Suppressor macrophage treated with lipopolysaccharide for 1 hour (primary cell): ENCODE measurements at regions not wholly inside any gene's neighbourhood (a gene's known extent, or its start where the extent isn't known, plus 50 kb on each side); places are given as distances from the start of the nearest gene placed in this dataset.
A peak's percentile ranks its signal among the peaks of the same experiment; 100 is the strongest.
"Not testable (repeated sequence)": the region's sequence is repeated elsewhere in the genome, so short reads cannot be mapped to it uniquely, and the experiment has no call there.

Experiments used
- DNase-seq, 3 donors: peaks; one replicate each; pipeline ENCODE4 v3.0.0-alpha.2; 2020 to 2022

- DNase-seq = no peak
Observed at GRCh38 chr5:54820346-54821134, 164.9 kb downstream of the ESM1 start.

DNA sequence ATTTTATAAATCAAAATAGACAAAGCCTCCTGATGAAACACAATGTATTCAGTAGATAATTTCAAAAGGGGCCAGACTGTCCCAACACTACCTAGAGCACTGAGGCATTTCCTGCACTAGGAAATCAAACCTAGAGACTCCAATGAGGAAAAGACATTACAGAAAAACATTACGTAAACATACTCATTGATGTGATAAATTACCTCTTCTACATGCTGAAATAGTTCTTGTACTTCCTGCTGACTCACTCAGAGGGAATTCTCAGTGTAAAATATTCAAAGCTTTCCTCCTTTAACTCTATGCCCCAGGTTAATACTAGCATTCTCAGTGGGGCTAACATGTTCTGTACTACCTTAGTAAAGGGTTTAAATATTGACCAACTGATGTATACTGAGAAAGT, 178.0 kb downstream of the ESM1 start:
- DNase-seq = peak in 2 of 3 donors; percentile 28 to 36

DNA sequence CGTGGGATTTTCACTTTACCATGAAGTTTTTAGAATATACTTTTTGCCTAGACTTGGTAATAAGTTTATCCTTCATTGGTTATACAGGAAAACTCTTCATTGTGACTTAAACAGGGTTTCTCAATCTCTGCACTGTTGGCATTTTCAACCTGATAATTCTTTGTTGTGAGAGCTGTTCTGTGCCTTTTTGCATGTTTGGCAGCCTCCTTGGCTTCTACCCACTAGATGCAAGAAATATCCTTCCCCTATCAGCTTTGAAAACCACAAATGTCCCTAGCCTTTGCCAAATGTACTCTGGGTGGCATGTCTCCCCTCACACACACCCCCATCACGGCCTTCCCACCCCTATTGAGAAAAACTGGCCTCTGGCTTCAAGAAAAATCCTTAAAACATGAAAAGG, 180.9 kb downstream of the ESM1 start:
- no peak for DNase-seq

GRCh38 chr5:54804086-54804485, 181.3 kb downstream of the ESM1 start:
- no peak for DNase-seq

DNA sequence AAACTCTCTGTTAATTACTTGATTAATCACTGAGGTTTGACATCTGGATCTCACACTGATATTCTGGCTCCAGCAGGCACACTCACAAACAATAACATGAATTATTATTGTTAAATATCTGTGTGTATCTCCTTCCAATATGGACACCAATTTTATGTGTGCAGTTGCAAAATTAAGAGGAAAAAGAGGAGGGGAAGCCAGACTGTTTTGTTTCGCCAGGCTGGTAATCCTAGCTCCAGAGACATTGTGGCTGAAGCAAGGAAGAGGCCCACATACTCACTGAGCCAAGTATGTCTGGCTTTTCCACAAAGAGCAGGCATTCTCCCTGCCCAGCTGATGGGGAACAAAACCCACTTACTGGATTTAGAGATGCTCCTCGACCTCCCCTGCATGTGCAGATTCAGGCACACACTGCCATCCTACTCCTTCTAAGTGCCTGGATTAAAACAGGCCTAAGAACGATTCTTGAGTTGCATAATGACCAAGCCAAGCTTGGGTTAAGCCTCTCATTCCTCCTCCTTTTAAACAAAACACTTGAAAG, 181.9 kb downstream of the ESM1 start:
- no peak for DNase-seq

DNA sequence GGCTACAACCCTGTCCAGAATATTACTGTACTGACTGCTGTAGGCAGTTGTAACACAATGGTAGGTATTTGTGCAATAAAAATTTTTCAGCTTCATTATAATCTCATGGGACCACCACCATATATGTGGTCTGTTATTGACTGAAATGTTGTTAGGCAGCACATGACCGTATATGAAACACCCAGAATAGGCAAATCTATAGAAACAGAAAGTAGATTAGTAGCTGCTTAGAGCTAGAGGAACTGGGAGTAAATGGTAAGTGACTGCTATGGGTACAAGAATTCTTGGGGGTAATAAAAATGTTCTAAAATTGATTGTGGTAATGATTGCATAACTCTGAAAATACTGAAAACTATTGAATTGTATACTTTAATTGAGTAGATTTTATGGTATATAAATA, 185.7 kb downstream of the ESM1 start:
- DNase-seq = no peak

- no peak for DNase-seq
Observed at GRCh38 chr5:54795777-54796176, 189.6 kb downstream of the ESM1 start.

GRCh38 chr5:54795284-54795683, 190.1 kb downstream of the ESM1 start:
- no peak for DNase-seq

DNA sequence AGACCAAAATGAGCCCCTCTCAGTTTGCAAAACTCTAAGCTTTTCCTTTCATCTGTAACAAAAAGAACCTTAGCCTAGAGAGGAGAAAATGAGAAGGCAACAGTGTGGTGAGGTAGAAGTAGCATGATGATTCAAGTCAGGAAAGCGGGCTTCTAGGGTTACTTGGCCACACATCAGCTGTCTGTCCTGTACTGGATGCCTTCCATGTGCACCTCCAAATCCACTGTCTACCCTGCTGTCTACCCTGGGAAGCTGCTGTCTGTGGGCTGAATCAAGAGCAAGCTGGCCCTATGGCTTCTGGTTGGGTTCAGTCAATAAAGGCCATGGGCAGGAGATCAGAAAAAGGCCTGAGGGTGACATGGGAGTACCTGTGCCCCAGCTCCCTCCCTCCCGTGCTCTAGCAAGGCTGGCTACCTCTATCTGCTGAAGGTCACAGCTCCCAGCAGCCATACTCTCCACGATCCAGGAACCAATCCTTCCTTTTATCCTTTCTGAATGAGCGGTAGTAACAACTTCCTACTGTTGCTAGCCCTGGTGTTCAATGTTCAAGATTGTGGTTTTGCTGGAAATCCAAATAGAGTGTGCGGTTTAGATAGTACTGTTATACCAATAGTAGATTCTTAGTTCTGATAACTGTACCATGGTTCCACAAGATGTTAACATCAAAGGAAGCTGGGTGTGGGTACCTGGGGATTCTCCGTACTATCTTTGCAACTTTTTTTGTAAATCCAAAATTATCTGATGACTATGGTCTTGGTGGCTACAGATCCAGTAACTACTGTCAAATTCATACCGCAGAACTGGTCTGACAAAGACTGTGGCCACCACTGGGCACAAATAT, 191.0 kb downstream of the ESM1 start:
- DNase-seq = no peak

DNA sequence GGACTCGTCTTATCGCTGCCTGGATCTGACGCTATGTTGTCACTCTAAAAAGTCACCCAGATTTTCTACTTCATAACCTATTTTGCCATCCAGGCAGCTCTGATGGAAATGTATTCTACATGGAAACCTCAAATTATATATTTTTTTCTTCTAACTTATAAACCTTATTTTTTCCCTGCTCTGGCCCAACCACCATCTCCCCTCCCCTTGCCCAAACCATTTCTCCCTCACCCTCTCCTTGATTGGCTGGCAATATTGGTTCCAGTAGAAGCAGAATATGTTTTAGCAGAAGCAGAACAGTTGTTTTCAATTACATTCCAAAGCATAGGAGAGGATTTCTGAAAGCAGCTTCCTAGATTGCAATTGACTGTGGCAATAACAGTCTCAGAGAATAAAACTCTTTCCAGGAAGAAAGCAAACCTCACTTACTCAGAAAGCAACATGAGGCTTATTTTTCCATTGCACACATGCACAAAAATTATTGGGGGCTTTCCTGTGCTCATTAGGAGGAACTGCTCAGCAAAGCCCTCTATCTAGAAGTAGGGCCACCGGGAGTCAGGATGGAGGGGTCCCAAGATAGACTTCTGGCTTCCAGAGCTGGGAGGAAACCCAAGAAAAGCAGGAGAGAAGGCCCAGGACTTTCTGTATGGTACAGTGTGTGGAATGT, 191.8 kb downstream of the ESM1 start:
- DNase-seq = no peak

- no peak for DNase-seq
Observed at GRCh38 chr5:54792611-54793404, 192.6 kb downstream of the ESM1 start.

GRCh38 chr5:54787910-54788309, 197.5 kb downstream of the ESM1 start:
- not testable (repeated sequence) for DNase-seq

DNA sequence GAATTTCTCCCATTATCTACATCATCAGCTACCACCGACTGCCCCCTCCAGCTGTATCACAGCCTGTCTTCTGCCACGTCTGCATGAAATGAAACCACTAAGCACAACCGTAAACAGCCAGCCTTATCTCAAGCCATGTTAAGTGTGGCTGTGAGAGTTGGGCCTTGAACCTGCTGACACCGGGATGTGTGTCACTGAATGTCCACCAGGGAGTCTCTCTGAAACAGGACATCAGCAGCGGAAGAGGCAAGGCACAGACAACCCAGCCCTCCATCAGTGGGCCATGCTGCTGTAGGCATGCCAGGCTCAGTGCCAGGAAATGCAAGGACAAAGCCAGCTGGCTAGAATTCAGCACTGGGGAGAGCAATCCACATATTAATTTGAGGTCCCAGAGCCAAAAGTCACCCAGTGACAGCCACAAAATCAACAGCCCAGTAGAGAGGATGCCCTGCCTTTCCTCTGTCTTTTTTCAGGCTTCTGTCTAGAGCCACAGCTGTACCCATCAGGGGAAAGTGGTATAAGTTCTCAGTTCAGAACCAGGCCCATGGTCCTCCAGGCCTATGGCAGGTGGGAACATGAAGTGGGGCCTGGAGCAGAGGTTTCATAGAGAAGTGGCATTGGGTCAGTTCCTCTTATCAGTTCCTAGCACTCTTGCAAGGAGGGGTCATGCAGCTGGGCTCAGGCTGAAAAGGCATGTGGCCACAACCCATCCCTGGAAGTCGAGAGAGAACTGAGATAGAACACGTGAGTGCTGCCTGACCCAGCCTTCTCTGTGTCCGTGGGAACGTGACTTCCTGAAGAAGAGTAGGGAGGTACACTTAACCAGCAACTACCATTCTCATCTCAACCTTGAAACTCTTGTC, 199.4 kb downstream of the ESM1 start:
- DNase-seq = peak; percentile 26 to 51 (median 45)

DNA sequence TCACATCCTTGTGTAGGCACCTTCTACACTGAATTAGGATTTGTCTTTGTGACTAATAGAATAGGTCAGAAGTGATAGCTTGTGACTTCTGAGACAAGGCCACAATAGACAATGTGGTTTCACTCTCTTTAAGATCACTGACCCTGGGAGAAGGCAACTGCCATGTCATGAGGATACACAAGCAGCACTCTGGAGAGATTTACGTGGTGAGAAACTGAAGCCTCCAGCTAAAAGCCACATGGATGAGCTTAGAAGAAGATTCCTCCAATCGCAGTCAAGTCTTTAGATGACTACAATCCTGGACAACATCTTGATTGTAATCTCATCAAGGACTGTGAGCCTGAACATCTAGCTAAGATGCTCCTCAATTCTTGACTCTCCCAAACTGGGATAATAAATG, 206.6 kb downstream of the ESM1 start:
- DNase-seq = no peak

DNA sequence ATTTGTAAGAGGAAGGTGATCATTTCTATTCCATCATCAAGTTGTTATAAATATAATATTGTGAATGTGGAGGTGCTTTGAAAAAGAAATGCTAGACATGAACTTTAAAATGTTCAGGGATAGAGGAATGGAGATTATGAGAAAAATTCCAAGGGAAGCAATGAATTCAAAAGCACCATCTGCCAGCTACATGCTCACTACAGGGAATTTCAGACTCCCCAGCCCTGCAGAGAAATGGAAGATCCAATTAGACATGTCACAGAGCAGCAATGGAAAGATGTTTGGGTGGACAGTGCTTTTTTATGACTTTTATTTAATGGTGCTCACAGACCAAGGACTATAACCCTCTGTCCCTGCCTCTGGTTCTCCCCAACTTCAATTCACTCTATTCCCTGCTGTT, 209.7 kb downstream of the ESM1 start:
- DNase-seq = no peak

DNA sequence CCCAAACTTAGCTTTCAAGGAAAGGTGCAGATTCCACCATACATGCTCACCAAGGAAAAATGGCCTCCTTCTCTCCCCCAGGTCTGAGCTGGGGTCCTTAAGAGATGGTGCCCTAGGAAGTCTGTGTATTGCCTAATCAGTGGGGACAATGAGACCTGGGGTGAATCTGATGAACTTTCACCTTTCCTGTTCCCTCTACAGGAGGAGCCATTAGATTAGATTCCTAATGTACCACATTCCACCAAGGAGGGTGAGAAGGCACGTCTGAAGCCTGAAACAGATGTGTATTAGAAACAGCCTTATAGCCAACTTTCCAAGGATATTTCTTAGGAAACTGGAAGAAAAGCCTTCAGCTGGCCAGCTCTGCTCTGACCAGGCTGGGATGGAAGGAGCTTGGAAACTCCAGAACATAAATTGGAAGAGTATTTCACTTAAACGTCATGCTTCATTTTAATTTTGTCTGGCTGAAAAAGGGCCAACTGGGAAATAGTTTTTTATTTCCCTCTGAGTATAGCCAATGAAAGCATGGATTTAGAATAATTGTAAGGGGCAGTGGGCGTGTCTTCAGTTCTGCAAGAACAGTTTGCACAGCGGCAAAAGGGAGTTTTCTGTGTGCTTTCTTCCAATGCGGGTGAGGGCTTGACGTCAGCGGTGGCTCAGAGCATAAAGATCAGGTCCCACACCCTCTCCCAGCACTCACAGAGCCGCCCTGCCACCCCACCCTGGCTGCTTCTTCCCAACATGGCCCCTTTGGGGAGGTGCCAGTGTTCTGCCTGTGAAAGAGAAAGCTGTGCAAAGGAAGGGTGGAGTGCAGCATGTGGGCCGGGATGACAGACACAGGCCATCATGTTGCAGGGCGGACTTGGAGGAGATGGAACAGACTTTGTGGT, 210.9 kb downstream of the ESM1 start:
- DNase-seq = no peak

- peak; percentile 50 to 62 (median 53) for DNase-seq
Observed at GRCh38 chr5:54772684-54773083, 212.7 kb downstream of the ESM1 start.

DNA sequence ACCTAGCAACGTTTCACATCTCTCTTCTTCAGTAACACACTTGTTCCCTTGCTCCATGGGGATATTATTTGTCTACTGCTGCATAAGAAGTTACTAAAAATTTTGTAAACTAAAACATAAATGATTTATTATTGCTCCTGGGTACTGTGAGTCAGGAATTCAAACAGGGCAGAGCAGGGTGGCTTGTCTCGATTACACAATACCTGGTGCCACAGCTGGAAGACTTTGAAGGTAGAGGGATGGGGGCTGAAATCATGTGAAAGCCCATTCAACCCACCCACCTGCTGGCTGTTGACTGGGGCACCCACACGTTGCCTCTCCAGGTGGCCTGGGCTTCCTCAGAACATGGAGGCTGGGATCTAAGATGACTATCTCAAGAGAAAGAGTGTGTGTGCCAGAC, 213.2 kb downstream of the ESM1 start:
- DNase-seq = no peak

GRCh38 chr5:54769746-54770145, 215.6 kb downstream of the ESM1 start:
- no peak for DNase-seq

GRCh38 chr5:54769072-54769471, 216.3 kb downstream of the ESM1 start:
- no peak for DNase-seq
